ENCODE measurements at regions not wholly inside any gene's neighbourhood (a gene's known extent, or its start where the extent isn't known, plus 50 kb on each side); places are given as distances from the start of the nearest gene placed in this dataset.
A peak's percentile ranks its signal among the peaks of the same experiment; 100 is the strongest.

GRCh38 chr15:69976366-69976994 is 121.2 kb downstream of the TLE3 start:
- TF ChIP-seq CREB1 (IDR thresholded peaks at IDR 0.05; ENCODE audit: low read depth), result no peak
- no peak for TF ChIP-seq YY1 (IDR thresholded peaks at IDR 0.05; ENCODE audit: low read depth)
- no peak for TF ChIP-seq NFIC (IDR thresholded peaks at IDR 0.05)
- TF ChIP-seq FOXM1 (IDR thresholded peaks at IDR 0.05; ENCODE audit: borderline replicate concordance, low read depth), result no peak
- TF ChIP-seq, protein P1, sequence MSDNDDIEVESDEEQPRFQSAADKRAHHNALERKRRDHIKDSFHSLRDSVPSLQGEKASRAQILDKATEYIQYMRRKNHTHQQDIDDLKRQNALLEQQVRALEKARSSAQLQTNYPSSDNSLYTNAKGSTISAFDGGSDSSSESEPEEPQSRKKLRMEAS (IDR thresholded peaks at IDR 0.05), result no peak
- no peak; the same call in 1 of the 2 replicates for TF ChIP-seq RAD21 (IDR thresholded peaks at IDR 0.05; ENCODE audit: low read depth)
- TF ChIP-seq, protein P2, sequence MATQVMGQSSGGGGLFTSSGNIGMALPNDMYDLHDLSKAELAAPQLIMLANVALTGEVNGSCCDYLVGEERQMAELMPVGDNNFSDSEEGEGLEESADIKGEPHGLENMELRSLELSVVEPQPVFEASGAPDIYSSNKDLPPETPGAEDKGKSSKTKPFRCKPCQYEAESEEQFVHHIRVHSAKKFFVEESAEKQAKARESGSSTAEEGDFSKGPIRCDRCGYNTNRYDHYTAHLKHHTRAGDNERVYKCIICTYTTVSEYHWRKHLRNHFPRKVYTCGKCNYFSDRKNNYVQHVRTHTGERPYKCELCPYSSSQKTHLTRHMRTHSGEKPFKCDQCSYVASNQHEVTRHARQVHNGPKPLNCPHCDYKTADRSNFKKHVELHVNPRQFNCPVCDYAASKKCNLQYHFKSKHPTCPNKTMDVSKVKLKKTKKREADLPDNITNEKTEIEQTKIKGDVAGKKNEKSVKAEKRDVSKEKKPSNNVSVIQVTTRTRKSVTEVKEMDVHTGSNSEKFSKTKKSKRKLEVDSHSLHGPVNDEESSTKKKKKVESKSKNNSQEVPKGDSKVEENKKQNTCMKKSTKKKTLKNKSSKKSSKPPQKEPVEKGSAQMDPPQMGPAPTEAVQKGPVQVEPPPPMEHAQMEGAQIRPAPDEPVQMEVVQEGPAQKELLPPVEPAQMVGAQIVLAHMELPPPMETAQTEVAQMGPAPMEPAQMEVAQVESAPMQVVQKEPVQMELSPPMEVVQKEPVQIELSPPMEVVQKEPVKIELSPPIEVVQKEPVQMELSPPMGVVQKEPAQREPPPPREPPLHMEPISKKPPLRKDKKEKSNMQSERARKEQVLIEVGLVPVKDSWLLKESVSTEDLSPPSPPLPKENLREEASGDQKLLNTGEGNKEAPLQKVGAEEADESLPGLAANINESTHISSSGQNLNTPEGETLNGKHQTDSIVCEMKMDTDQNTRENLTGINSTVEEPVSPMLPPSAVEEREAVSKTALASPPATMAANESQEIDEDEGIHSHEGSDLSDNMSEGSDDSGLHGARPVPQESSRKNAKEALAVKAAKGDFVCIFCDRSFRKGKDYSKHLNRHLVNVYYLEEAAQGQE (IDR thresholded peaks at IDR 0.05; ENCODE audit: low read depth), result peak; percentile 93
- no peak for TF ChIP-seq EGR1 (IDR thresholded peaks at IDR 0.05)
- TF ChIP-seq TAF1 (IDR thresholded peaks at IDR 0.05; ENCODE audit: low read depth), result no peak

DNA sequence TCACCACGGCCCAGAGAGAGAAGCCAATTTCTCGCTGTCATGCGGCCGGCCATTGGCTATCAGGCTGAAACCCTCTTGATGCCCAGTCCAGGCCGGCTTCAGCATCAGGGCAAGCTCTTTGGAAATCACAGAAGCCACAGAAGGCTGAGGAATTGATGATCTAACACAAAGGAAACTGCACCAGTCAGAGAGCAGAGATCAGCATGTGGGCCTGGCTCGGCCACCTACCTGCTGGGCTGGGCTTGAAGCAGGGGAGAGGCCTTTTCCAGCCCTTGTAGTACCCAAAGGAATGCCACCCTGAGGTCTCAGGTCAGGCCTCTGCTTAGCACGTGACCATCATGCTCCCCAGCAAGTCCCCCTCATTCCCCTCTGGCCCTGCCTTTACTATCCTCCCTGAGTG is 119.1 kb downstream of the TLE3 start:
- no peak for TF ChIP-seq TAF1 (IDR thresholded peaks at IDR 0.05; ENCODE audit: low read depth)

GRCh38 chr15:69979262-69979661 is 118.5 kb downstream of the TLE3 start:
- TF ChIP-seq FOXM1 (IDR thresholded peaks at IDR 0.05; ENCODE audit: borderline replicate concordance, low read depth), result no peak
- no peak for TF ChIP-seq NFIC (IDR thresholded peaks at IDR 0.05)
- TF ChIP-seq USF1 (IDR thresholded peaks at IDR 0.05), result no peak
- peak; percentile 31; the same call in 1 of the 2 replicates for TF ChIP-seq RAD21 (IDR thresholded peaks at IDR 0.05; ENCODE audit: low read depth)

DNA sequence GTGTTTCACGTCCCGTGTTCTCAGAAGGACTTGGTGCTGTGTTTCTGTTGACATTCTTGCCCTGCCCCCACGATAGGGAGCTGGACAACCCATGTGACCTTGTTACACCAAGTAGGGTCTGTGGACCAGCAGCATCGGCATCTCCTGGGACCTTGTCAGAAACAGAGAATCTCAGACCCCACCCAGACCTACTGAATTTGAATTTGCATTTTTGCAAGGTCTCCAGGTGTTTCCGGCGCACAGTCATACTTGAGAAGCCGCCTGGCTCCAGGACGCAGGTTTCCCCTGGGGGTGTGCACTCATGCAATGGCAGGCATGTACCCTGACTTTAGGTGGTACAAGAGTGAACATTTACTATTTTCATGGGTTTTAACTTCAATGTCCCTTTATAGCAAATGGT is 117.9 kb downstream of the TLE3 start:
- TF ChIP-seq, protein P2 (IDR thresholded peaks at IDR 0.05; ENCODE audit: low read depth), result no peak
- TF ChIP-seq RAD21 (IDR thresholded peaks at IDR 0.05; ENCODE audit: low read depth) (no peak), YY1 (IDR thresholded peaks at IDR 0.05; ENCODE audit: low read depth) (no peak), NFIC (IDR thresholded peaks at IDR 0.05) (no peak), EP300 (IDR thresholded peaks at IDR 0.05; ENCODE audit: borderline replicate concordance) (no peak), TCF12 (IDR thresholded peaks at IDR 0.05; ENCODE audit: low read depth) (no peak), ZBTB7A (IDR thresholded peaks at IDR 0.05; ENCODE audit: low read depth) (no peak), TAF1 (IDR thresholded peaks at IDR 0.05; ENCODE audit: low read depth) (no peak), TEAD4 (IDR thresholded peaks at IDR 0.05) (no peak), CREB1 (IDR thresholded peaks at IDR 0.05; ENCODE audit: low read depth) (no peak), EGR1 (IDR thresholded peaks at IDR 0.05) (no peak)

DNA sequence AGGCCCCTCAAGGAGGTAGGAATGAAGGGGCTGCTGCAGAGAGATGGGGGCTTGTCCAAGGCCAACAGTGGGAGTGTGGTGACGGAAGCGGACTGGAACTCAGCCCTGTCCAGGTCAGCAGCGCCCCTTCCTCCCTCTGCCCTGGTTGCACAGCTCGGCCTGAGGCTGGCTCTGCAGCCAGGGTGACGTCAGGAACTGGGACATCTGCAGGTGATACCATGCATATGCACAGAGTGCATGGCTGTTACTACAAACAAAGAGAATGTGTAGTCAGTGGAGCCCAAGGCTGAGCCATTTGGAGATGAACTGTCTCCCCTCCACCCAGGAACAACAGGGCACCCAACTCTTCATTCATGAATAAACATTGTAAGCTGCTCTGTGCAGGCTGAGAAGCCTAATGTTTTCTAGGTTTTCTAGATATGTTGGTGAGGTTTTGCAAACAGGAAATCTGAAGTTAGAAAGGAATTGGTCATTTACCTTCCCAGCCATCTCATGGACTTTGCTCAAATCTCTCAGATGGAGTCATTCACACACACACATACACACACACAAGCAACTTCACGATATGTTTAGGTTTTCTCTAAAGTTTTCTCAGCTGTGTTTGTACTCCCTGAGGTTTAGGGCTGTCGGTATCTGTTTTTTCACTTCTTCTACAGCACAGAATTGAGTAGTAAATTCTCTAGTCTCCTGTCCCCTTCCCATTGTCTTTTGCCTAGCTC is 117.2 kb downstream of the TLE3 start:
- TF ChIP-seq TAF1 (IDR thresholded peaks at IDR 0.05; ENCODE audit: low read depth), result no peak
- no peak for TF ChIP-seq EP300 (IDR thresholded peaks at IDR 0.05; ENCODE audit: borderline replicate concordance)
- TF ChIP-seq, protein P2 (IDR thresholded peaks at IDR 0.05; ENCODE audit: low read depth), result no peak
- TF ChIP-seq FOXM1 (IDR thresholded peaks at IDR 0.05; ENCODE audit: borderline replicate concordance, low read depth), result no peak
- TF ChIP-seq TCF12 (IDR thresholded peaks at IDR 0.05; ENCODE audit: low read depth), result no peak
- TF ChIP-seq ZBTB7A (IDR thresholded peaks at IDR 0.05; ENCODE audit: low read depth), result no peak
- no peak for TF ChIP-seq CREB1 (IDR thresholded peaks at IDR 0.05; ENCODE audit: low read depth)
- no peak for TF ChIP-seq NFIC (IDR thresholded peaks at IDR 0.05)
- TF ChIP-seq, protein P1 (IDR thresholded peaks at IDR 0.05), result no peak
- no peak for TF ChIP-seq EGR1 (IDR thresholded peaks at IDR 0.05)

Data from Ishikawa (cell line).